HG02840 (cell line): ENCODE measurements at regions not wholly inside any gene's neighbourhood (a gene's known extent, or its start where the extent isn't known, plus 50 kb on each side); places are given as distances from the start of the nearest gene placed in this dataset.
"Not testable (repeated sequence)": the region's sequence is repeated elsewhere in the genome, so short reads cannot be mapped to it uniquely, and the experiment has no call there.

Experiments
- ATAC-seq: cut with Tn5 transposase; IDR thresholded peaks from one replicate; pipeline ENCODE4 v1.9.1; 2021; ENCODE audit warnings: mild to moderate bottlenecking, moderate library complexity, moderate number of reproducible peaks; ENCODE audit not compliant: unreplicated experiment, low FRiP score

DNA sequence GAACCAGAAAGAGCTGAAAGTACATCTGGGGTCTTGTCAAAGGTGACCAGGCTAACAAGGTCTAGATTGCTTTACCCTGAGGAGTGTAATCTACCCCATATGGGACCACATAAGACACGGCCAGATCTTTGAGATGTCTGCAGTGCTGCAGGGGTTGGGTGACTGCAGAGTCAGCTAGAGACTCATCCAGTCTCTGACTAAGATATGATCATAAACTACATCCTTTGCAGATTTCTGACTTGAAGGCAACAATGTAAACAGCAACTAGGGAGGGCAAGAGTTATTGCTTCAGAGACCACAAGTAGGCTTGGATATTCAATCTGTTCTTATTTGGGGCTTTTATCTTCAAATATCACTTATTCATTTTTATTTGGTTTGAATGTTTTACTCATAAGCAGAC is 1080.5 kb upstream of the FOXG1 start:
- ATAC-seq: no peak

DNA sequence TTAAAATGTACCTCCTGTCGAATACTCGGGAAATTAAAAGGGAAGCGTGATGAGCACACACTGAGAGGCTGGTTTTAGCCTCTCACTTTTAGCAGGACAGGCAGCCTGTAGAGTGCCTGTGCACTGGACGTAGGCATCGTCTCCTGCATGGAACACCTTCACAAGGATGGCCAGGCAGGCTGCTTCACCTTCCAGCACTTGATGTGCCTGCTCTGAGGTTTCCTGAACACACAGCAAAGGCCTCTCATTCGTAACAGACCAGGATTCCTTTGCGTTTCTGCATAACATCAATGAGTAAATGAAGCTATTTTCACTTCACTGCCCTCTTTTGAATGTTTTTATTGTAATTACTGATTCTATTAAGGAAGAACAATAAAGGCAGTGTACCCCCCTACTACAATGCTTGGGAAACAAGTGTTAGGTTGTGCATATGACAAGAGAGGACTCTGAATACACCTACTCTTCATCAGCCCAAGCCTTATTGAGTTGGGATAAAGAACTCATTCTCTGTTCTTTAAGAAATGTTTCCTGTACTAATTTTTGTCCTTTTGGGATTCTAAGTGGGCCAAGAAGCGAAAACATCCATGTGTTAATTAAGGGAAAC is 1077.6 kb upstream of the FOXG1 start:
- no peak for ATAC-seq

DNA sequence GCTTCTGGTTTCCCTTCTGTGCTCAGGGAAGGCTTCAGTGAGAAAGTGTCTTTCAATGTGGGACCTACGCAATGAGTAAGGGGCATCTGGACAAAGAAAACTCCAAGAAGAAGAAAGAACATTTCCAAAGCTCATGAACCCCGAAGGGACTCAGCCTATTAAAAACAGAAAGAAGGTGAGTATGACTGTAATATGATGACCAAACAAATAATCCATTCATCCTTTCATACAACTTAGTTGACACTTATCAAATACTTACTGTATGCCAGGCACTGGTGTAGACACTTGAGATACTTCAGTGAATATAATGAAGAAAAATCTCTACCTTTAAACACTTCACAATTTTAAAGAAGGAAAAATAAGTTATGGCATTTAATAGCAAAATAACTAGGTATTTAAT is 1054.2 kb upstream of the FOXG1 start:
- no peak for ATAC-seq

GRCh38 chr14:27715561-27715960 is 1051.0 kb upstream of the FOXG1 start:
- ATAC-seq: no peak

- ATAC-seq: no peak
Measured at GRCh38 chr14:27721760-27722159, 1044.8 kb upstream of the FOXG1 start.

GRCh38 chr14:27725482-27725881 is 1041.1 kb upstream of the FOXG1 start:
- no peak for ATAC-seq

GRCh38 chr14:27727251-27727770 is 1039.3 kb upstream of the FOXG1 start:
- no peak for ATAC-seq

DNA sequence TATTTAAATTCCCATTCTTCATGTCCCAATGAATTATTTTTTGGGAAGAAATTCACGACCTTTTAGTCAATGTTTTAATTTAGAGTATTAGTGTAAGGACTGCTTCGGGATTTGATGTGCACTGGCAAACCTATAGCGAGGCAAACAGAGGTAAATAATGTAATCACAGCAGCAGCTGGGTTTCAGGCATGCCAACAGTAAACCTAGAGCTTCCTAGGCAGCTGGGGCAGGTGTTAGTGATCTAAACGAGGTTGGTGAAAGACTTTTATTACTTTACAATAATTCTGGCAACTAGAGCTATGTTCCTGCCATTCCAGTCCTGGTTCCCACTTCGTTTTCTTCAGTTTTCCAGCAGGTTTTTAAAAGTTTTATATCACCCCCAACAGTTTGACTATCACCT is 1036.4 kb upstream of the FOXG1 start:
- ATAC-seq: no peak

DNA sequence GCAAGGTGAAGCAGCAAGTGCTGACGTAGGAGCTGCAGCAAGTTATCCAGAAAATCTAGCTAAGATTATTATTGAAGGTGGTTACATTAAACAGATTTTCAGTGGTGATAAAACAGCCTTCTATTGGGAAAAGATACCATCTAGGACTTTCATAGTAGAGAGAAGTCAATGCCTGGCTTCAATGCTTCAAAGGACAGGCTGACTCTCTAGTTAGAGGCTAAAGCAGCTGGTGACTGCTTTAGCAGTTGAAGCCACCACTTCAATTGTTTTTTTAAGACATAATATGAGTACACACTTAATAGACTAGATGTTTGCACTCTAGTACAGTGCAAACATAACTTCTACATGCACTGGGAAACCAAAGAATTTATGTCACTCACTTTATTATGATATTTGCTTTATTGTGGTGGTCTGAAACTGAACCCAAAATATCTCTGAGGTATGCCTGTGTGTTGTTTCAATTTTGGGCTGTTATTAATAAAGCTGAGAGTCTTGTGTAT is 1026.9 kb upstream of the FOXG1 start:
- no peak for ATAC-seq

DNA sequence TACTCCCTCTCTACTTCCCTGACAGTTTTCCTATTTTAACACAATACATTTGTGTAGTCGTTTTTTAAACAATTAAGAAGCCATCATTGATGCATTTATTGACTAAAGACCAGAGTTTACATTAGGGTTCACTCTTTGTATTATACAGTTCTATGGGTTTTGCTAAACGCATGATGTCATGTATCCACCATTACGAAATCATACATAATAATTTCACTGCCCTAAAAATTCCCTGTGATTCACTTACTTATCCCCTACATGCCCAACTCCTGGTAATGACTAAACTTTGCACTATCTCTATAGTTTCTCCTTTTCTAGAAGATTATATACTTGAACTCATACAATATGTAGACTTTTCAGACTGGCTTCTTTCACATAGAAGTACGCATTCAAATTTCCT is 1016.5 kb upstream of the FOXG1 start:
- ATAC-seq: no peak

DNA sequence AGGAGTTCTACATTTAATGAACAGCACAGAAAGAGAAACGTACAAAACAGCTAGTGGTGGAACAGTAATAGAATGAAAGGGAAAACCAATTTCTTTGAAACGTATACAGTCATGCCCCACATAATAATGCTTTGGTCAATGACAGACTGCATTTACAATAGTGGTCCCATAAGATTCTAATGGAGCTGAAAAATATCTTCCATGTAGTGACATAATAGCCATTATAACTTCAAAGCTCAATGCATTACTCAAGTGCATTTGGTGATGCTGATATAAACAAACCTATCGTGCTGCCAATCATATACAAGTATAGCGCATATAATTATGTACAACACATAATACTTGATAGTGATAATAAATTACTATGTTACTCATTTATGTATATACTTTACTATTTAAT is 1008.9 kb upstream of the FOXG1 start:
- ATAC-seq: not testable (repeated sequence)

GRCh38 chr14:27760367-27760766 is 1006.2 kb upstream of the FOXG1 start:
- not testable (repeated sequence) for ATAC-seq

DNA sequence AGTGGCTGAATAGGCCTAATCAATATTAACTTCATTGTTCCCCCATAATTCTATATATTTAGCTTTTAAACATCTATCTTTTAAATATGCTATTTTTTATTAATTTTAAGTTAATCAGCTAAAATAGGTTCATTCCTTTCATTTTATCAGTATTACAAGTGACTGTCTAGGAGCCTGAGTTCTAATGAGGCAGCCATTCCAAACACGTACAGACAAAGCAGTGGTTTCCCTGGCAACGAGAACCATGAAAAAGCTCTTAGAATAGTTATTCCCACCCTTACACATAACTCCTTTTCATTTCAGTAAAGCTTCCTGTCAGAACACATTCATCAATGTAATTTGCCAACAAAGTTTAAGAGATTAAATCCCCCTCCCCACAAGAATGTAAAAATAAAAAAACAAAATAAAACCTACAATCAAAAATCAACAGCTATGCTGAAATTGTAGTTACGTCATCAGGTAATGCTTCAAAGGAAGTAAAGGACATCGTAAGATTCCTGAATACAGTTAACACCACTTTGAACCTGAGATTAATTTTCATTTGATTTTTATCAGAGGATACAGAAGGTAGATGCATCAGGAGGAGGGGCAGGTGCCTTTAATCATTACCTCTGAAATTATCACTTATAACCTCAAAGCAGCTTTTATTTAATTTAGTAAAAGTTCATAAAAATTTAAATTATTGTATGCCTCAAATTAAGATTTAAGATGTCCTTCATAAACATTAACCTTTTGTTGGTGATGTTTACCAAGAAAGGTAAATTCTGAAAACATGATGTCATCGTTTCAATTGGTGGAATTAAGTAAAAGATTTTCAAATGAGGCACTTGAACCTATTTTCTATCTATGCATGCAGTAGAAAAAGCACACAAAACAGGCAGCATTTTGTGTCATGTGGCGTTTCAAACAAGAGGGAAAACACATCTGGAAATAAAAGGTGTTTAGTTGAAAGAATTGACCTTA is 967.2 kb upstream of the FOXG1 start:
- ATAC-seq: not testable (repeated sequence)

GRCh38 chr14:27817746-27818430 is 948.7 kb upstream of the FOXG1 start:
- not testable (repeated sequence) for ATAC-seq

DNA sequence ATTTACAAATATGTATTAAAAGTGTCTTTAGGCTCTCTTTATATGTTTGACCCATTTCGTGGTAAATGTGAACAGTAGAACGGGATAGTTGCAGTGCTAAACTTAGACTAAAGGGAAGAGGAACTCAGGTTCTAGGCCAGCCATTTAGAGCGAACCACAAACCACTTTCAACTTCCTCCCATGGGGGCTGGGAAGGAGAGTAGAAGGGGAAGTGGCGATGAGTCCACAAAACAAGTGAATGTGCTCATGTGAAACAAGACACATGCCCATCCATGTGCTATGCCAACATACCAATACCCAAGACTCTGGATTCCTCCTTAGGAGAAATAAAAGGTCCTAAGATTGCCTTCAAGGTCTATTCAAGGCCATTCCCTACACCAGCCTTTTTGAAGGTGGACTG is 940.4 kb upstream of the FOXG1 start:
- not testable (repeated sequence) for ATAC-seq

GRCh38 chr14:27831978-27832377 is 934.6 kb upstream of the FOXG1 start:
- not testable (repeated sequence) for ATAC-seq

- ATAC-seq: not testable (repeated sequence)
Measured at GRCh38 chr14:27833001-27833400, 933.6 kb upstream of the FOXG1 start.

GRCh38 chr14:27836386-27836785 is 930.2 kb upstream of the FOXG1 start:
- ATAC-seq: no peak

DNA sequence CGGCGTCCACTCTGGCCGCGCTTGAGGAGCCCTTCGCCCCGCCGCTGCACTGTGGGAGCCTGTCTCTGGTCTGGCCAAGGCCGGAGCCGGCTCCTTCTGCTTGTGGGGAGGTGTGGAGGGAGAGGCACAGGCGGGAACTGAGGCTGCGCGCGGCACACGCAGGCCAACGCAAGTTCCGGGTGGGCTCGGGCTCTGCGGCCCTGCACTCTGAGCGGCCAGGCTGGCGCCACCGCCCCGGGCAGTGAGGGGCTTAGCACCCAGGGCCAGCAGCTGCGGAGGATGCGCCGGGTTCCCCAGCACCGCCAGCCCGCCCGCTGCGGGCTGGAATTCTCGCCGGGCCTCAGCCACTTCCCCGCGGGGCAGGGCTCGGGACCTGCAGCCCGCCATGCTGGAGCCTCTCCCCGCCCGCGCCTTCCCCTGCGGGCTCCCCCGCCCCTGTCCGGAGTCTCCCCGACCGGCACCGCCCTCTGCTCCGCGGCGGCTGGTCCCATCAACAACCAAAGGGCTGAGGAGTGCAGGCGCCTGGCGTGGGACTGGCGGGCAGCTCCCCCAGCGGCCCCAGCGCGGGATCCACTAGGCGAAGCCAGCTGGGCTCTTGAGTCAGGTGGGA is 921.2 kb upstream of the FOXG1 start:
- no peak for ATAC-seq

DNA sequence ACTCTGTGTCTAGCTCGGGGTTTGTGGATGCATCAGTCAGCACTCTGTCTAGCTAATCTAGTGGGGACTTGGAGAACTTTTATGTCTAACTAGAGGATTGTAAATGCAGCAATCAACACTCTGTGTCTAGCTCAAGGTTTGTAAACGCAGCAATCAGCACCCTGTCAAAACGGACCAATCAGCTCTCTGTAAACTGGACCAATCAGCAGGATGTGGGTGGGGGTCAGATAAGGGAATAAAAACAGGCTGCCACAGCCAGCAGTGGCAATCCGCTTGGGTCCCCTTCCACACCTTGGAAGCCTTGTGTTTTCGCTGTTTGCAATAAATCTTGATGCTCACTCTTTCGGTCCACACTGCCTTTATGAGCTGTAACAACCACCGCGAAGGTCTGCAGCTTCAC is 920.7 kb upstream of the FOXG1 start:
- no peak for ATAC-seq
